Stimulated activated naive CD4-positive, alpha-beta T cell treated with Interleukin-2 at 50 U/mL for 16 hours (primary cell): ENCODE measurements at regions not wholly inside any gene's neighbourhood (a gene's known extent, or its start where the extent isn't known, plus 50 kb on each side); places are given as distances from the start of the nearest gene placed in this dataset.
"Not testable (repeated sequence)": the region's sequence is repeated elsewhere in the genome, so short reads cannot be mapped to it uniquely, and the experiment has no call there.

Source experiments
- DNase-seq: peaks from one replicate; lab custom pipeline; 2025; lab: John Stamatoyannopoulos, UW

- DNase-seq, result no peak
Observed at GRCh38 chrX:1012678-1013300, 199.7 kb downstream of the CRLF2 start.

DNA sequence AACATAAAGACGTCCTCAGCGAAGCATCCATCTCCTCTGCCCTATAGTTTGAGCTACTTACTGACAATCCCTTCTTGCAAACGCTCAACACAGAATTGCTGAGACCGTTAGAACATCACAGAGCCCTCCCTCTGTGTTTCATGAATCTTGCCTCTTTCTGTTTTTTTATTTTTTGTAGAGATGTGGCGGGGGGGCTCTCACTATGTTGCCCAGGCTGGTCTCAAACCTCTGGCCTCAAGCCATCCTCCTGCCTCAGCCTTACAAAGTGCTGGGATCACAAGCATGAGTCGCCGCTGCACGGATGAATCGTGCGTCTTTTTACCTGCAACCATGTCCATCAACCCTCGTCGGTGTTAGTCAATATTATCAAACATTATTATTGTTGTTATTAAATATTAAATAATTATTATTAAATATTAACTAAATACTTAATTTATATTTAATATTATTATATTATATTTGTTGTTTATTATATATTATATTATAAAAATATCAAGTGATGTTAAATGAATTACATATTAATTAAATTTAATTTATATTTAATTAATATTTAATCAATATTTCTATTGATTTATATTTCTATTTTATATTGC, 200.7 kb downstream of the CRLF2 start:
- no peak for DNase-seq

DNA sequence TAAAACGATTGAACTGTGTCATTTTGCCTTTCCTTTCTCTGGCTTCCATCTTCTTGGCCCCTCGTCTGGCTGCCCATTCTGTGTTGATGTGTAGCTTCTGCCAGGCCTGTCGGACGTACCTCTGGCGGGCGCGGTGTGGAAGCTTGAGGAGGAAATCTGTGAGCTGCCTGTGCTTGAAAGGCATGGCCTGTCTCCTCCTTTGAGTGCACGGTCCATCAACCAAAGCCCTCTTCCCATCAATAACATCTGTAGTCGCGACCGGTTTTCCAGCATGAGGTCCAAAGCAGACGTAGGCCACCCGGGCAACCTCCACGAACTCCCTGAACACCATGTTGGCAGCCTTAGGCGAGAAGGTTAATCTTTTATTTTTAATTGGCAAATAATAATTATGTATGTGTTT, 202.7 kb downstream of the CRLF2 start:
- no peak for DNase-seq

- DNase-seq, result no peak
Observed at GRCh38 chrX:1006156-1006730, 206.2 kb downstream of the CRLF2 start.

- DNase-seq, result no peak
Observed at GRCh38 chrX:1002611-1003010, 209.8 kb downstream of the CRLF2 start.

DNA sequence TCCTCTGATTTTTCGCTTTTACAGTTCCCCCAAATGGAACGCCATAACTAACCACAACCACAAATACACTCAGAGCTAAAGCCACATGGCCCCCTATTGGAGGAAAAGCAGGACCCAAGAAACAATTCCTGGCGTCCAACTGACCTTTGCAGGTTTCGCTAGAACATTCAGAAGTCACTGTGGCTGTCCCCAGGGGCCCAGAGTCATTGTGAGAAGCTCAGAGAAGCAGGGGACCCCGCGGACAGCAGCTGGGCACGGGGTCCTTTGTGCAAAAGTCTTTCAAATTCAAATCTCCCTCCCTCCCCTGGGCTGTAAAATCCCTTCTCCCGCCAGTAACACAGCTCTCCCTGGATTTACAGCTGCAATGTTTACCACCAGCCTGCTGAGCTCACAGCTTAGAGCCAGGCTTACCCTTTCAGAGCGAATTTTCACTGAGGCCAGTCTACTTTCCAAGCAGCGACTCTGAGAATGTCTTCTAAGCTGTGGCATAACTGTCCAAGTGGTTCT, 214.8 kb downstream of the CRLF2 start:
- DNase-seq, result no peak

DNA sequence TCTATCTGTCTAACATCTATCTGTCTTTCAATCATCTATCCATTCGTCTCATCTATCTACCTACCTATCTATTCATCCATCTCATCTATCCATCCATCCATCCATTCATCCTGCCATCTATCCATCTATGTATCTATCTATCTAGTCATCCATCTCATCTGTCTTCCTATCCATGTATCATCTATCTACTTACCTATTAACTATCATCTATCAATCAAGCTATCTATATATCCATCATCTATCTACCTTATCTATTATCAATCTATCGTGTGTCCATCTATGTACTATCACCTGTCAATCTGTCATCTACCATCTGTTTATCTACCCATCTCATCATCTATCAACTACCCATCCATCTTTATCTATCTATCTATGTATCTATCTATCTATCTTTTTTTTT, 217.7 kb downstream of the CRLF2 start:
- no peak for DNase-seq

DNA sequence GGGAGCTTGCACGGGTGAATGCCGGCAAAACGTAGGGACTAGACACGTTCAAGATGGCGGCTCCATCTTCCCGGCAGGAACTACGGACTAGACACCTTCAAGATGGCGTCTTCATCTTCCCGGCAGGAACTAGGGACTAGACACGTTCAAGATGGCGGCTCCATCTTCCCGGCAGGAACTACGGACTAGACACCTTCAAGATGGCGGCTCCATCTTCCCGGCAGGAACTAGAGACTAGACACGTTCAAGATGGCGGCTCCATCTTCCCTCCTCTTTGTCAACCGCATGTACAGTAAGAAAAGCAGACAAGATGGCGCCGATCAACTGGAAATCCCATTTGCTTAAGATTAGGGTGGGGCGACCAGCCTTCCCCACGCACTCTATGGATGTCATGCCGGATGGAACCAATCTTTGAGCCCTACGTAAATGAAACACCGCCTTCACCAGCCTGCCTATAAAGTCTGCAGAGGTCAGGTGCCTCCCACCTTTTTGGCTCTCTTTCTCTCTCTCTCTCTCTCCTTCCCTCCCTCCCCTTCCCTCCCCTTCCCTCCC, 222.4 kb downstream of the CRLF2 start:
- peak; percentile 22 for DNase-seq

DNA sequence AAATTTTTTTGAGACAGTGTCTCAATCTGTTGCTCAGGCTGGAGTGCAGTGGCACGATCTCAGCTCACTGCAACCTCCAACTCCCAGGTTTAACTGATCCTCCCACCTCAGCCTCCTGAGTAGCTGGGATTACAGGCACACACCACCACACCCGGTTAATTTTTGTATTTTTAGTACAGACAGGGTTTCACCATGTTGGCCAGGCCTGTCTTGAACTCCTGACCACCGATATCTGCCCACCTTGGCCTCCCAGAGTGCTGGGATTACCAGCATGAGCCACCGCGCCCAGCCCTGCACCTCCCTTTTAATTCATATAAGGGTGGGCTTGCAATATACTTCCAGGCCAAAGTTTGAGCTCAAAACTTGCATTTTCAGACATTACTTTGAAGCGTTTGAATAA, 223.9 kb downstream of the CRLF2 start:
- not testable (repeated sequence) for DNase-seq

GRCh38 chrX:981791-982626, 230.4 kb downstream of the CRLF2 start:
- no peak for DNase-seq

- DNase-seq, result no peak
Observed at GRCh38 chrX:980587-981235, 231.7 kb downstream of the CRLF2 start.

GRCh38 chrX:979127-979526, 233.3 kb downstream of the CRLF2 start:
- DNase-seq, result not testable (repeated sequence)

DNA sequence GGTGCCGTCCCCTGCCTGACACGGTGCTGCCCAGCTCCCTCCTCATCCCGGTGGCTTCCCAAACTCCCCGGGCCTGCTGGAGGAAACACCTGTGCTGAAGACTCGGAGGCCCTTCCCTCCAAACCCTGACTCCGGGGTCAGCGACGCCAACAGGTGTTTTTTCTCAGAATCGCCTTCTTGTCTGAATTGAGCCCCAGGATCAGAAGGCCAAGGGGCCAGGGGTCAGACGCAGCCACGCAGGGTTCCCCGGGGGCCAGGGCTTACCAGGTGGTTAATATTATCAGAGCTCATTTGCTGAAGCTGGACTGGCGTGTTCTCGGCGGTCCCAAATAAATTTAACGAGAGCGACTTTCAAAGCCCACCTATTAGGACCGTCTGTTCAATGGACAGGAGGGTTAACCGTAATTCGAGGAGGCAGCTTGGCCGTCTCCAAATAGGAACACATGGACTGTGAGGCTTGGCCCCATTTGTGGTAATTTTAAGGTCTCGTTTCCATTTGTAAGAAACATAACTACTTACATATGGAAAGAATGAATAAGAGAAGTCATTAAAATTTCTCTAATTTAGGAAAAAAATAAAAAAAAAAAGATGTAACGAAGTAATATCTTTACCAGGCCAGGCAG, 239.3 kb downstream of the CRLF2 start:
- DNase-seq, result no peak

DNA sequence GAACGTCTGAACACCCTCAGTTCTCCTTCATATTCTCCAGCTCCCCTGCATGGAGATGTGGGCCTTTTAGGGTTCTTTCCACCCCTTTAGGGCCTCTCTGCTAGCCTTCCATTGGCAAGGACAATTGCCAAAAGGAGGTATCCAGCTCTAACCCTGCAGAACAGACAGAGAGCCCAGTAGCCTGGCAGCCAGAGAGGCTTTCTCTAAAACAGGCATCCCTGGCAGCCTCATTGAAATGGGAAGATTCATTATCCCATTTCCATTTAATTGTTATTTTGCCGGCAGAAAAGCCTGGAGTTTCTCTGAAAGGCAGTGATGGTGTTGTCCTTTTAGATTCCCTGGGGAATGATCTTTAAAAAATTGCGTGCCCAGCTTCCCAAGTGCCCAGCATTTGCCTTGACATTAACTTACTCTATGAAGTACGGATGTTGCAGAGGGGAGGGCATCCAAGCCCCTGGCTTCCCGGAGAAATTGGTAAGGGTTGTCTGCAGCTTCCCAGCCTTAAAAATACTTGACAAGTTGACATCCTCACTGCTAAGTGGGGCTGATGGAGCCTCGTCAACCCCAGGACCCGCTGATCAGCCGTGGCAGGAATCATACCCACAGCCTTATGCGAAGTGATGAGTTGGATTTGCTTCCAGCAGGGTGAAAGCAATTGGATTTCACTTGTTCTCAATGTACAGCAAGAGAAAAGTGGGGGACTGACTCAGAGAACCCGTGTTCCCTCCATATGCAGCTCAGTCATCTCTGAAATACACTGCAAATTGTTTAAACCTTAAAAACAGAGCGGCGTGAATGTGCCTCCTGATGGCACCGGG, 244.1 kb downstream of the CRLF2 start:
- no peak for DNase-seq

- no peak for DNase-seq
Observed at GRCh38 chrX:966396-967070, 245.9 kb downstream of the CRLF2 start.

GRCh38 chrX:964831-965416, 247.5 kb downstream of the CRLF2 start:
- no peak for DNase-seq

- no peak for DNase-seq
Observed at GRCh38 chrX:960821-961220, 251.6 kb downstream of the CRLF2 start.

- DNase-seq, result no peak
Observed at GRCh38 chrX:959595-959994, 252.9 kb downstream of the CRLF2 start.

- DNase-seq, result not testable (repeated sequence)
Observed at GRCh38 chrX:955168-955781, 257.2 kb downstream of the CRLF2 start.
